Ovary (tissue), 3 donors: ENCODE measurements at regions not wholly inside any gene's neighbourhood (a gene's known extent, or its start where the extent isn't known, plus 50 kb on each side); places are given as distances from the start of the nearest gene placed in this dataset.

ENCODE experiments used
- EP300 ChIP-seq: sonication (generic); formaldehyde crosslinking; IDR thresholded peaks from one replicate; pipeline ENCODE4 v1.6.1; 2017; ENCODE audit warnings: antibody characterized with exemption
- POLR2A ChIP-seq: fragments of 450-650 bp; IDR thresholded peaks from one replicate; pipeline ENCODE4 v1.6.1; 2017; ENCODE audit warnings: antibody characterized with exemption, mild to moderate bottlenecking, moderate library complexity
- TF ChIP-seq, protein P1 (sequence below), 3 donors: fragments of 450-650 bp in 2 of 3; fragments of 200-600 bp in 1 of 3; IDR thresholded peaks; one replicate each; pipeline versions ENCODE4 v1.5.1 to v1.8.0; 2016 to 2022; ENCODE audit warnings: antibody characterized with exemption in 3 of 3, mild to moderate bottlenecking in 1 of 3
- donor health status: DM: no; HTN: no; CAD: no.

DNA sequence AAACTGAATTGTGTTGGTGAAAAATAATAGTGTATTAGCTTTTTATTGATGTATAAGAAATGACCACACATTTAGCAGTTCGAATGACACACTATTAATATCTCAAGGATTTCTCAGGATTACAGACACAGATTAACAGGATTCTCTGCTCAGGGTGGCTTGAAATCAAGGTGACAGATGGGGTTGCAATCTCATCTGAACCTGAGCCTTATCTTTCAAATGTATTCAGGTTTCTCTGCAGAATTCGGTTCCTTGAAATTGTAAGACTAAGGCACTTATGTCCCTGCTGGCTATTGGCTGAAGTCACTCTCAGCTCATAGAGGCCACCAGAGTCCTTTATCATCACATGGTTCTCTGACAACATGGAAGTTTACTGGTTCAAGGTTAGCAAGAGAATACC, 1780.1 kb downstream of the ARAP2 start:
- TF ChIP-seq, protein P1, sequence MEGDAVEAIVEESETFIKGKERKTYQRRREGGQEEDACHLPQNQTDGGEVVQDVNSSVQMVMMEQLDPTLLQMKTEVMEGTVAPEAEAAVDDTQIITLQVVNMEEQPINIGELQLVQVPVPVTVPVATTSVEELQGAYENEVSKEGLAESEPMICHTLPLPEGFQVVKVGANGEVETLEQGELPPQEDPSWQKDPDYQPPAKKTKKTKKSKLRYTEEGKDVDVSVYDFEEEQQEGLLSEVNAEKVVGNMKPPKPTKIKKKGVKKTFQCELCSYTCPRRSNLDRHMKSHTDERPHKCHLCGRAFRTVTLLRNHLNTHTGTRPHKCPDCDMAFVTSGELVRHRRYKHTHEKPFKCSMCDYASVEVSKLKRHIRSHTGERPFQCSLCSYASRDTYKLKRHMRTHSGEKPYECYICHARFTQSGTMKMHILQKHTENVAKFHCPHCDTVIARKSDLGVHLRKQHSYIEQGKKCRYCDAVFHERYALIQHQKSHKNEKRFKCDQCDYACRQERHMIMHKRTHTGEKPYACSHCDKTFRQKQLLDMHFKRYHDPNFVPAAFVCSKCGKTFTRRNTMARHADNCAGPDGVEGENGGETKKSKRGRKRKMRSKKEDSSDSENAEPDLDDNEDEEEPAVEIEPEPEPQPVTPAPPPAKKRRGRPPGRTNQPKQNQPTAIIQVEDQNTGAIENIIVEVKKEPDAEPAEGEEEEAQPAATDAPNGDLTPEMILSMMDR (IDR thresholded peaks at IDR 0.05), result no peak
- no peak for TF ChIP-seq POLR2A
- TF ChIP-seq EP300, result no peak
